SK-N-SH (cell line): ENCODE measurements at regions not wholly inside any gene's neighbourhood (a gene's known extent, or its start where the extent isn't known, plus 50 kb on each side); places are given as distances from the start of the nearest gene placed in this dataset.

Experiments
- FOXM1 ChIP-seq: IDR thresholded peaks from 2 replicates; pipeline ENCODE4 v1.4.0; 2012; ENCODE audit warnings: low read depth, mild to moderate bottlenecking
- GABPA ChIP-seq: IDR thresholded peaks from 2 replicates; pipeline ENCODE4 v1.4.0; 2012; ENCODE audit warnings: low read depth, mild to moderate bottlenecking
- IRF3 ChIP-seq: fragments of 150-350 bp; IDR thresholded peaks from 2 replicates; pipeline ENCODE4 v1.6.1; 2016; ENCODE audit warnings: mild to moderate bottlenecking, low read depth, low read length
- TAF1 ChIP-seq: IDR thresholded peaks from 2 replicates; pipeline ENCODE4 v1.6.1; 2012; ENCODE audit warnings: low read depth, mild to moderate bottlenecking, low read length, moderate library complexity, borderline replicate concordance
- TF ChIP-seq, protein P1 (sequence below): fragments of 200-600 bp; sonication (generic); IDR thresholded peaks from 2 replicates; pipeline ENCODE4 v1.6.1; 2017; ENCODE audit warnings: antibody characterized with exemption, mild to moderate bottlenecking, moderate library complexity

DNA sequence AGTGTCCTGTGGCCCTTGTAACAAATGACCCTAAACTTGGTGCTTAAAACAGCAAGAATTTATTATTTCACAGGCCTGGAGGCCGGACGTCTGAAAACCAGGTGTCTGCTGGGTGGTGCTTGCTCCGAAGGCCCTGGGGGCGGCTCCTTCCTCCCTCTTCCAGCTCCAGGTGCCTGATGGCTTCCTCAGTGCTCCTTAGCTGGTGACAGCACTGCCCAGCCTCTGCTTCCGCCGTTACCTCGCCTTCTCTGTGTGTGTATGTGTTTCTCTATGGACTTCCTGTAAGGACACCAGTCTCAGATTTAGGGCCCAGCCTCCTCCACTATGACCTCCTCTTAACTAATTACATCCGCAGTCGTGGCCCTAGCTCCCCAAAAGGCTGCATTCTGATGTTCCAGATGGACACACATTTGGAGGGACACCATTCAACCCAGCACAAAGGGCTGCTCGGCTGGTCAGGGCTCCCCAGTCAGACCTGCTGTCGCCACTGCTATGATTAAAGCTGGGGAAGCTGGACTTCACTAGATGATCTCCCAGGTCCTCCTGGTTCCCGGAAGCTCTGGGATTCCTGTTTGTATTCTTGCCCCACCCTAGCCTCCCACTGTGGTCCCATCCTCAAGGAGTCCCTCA, 172.8 kb downstream of the IRF8 start:
- TF ChIP-seq, protein P1, sequence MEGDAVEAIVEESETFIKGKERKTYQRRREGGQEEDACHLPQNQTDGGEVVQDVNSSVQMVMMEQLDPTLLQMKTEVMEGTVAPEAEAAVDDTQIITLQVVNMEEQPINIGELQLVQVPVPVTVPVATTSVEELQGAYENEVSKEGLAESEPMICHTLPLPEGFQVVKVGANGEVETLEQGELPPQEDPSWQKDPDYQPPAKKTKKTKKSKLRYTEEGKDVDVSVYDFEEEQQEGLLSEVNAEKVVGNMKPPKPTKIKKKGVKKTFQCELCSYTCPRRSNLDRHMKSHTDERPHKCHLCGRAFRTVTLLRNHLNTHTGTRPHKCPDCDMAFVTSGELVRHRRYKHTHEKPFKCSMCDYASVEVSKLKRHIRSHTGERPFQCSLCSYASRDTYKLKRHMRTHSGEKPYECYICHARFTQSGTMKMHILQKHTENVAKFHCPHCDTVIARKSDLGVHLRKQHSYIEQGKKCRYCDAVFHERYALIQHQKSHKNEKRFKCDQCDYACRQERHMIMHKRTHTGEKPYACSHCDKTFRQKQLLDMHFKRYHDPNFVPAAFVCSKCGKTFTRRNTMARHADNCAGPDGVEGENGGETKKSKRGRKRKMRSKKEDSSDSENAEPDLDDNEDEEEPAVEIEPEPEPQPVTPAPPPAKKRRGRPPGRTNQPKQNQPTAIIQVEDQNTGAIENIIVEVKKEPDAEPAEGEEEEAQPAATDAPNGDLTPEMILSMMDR = no peak
- no peak for TF ChIP-seq GABPA
- no peak for TF ChIP-seq TAF1
- no peak for TF ChIP-seq IRF3
- no peak for TF ChIP-seq FOXM1
